Epithelial cell of proximal tubule (primary cell): ENCODE measurements at regions not wholly inside any gene's neighbourhood (a gene's known extent, or its start where the extent isn't known, plus 50 kb on each side); places are given as distances from the start of the nearest gene placed in this dataset.
"Not testable (repeated sequence)": the region's sequence is repeated elsewhere in the genome, so short reads cannot be mapped to it uniquely, and the experiment has no call there.

Experiments
- DNase-seq: peaks from one replicate; pipeline ENCODE4 v3.0.0-alpha.2; 2011; ENCODE audit warnings: low read depth
- H3K4me3 ChIP-seq: 2 replicates; pipeline ENCODE4 v1.5.1; 2011; ENCODE audit warnings: low read depth, mild to moderate bottlenecking, low read length
- TF ChIP-seq, protein P1 (sequence below): conservative IDR thresholded peaks from 2 replicates; pipeline ENCODE4 v1.5.1; 2012; ENCODE audit warnings: low read depth, mild to moderate bottlenecking, low read length

DNA sequence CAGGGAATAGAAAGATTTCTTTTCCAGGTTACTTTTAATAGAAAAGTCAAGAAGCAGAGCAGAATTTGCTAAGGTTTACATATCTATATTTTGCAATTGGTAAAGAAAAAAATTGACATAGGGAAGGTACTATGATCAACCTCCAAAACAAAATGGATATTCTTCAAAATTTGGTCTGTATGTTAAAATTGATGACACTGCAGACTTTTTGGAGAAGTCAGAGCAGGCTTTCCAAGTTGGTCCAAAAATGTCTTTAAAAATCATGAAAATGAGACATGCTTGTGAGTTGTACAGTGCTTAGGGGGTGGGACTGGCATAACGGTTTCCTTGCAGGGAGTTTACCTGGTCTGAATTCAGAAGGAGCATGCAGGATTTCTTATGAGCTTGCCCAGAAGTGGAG, 77.0 kb downstream of the TFPI2 start:
- H3K4me3 ChIP-seq, result no peak overlapping the region
- TF ChIP-seq, protein P1, sequence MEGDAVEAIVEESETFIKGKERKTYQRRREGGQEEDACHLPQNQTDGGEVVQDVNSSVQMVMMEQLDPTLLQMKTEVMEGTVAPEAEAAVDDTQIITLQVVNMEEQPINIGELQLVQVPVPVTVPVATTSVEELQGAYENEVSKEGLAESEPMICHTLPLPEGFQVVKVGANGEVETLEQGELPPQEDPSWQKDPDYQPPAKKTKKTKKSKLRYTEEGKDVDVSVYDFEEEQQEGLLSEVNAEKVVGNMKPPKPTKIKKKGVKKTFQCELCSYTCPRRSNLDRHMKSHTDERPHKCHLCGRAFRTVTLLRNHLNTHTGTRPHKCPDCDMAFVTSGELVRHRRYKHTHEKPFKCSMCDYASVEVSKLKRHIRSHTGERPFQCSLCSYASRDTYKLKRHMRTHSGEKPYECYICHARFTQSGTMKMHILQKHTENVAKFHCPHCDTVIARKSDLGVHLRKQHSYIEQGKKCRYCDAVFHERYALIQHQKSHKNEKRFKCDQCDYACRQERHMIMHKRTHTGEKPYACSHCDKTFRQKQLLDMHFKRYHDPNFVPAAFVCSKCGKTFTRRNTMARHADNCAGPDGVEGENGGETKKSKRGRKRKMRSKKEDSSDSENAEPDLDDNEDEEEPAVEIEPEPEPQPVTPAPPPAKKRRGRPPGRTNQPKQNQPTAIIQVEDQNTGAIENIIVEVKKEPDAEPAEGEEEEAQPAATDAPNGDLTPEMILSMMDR, result no peak
- no peak for DNase-seq

DNA sequence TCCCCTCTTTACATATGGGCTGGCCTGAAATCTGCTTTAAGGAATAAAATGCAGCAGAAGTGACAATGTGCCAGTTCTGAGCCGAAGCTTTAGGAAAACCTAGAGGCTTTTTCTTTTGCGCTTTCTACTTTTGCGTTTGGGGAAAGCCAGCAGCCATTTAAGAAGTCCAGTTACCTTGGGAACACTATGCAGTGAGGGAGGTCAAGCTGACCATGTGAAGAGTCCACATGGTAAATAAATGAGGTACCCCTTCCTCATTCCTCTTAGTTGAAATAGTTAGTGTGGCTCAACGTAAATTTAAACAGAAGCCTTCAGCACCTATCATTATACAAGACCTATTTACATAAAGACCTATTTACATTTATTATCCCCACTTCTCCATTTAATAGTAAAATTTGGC, 78.5 kb downstream of the TFPI2 start:
- TF ChIP-seq, protein P1, result no peak
- H3K4me3 ChIP-seq, result no peak overlapping the region
- no peak for DNase-seq

DNA sequence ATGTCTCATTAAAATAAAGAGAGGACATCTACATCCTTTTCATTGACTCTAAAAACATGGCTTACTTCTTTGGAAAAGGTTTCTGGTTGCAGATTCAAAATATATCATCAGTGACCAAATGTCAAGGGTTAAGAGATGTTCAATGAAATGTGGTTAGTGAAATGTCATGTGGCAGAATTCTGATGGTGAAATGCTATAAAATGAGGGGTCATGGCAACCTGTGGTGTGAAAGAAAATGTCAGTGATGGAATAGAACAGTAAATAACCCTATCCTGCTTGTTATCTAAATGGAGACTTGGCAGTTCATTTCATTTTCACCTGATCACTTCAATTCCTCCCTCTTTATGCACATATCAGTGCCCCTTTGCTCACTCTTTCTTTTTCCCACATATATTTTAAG, 79.4 kb downstream of the TFPI2 start:
- TF ChIP-seq, protein P1, result no peak
- H3K4me3 ChIP-seq, result no peak overlapping the region
- no peak for DNase-seq

GRCh38 chr7:93810561-93810960, 80.0 kb downstream of the TFPI2 start:
- no peak overlapping the region for H3K4me3 ChIP-seq

GRCh38 chr7:93804726-93805125, 85.8 kb downstream of the TFPI2 start:
- no peak overlapping the region for H3K4me3 ChIP-seq
- no peak for DNase-seq
- TF ChIP-seq, protein P1, result no peak

More at GRCh38 chr7:93810561-93810960, 80.0 kb downstream of the TFPI2 start:
- no peak for DNase-seq
- TF ChIP-seq, protein P1, result no peak

DNA sequence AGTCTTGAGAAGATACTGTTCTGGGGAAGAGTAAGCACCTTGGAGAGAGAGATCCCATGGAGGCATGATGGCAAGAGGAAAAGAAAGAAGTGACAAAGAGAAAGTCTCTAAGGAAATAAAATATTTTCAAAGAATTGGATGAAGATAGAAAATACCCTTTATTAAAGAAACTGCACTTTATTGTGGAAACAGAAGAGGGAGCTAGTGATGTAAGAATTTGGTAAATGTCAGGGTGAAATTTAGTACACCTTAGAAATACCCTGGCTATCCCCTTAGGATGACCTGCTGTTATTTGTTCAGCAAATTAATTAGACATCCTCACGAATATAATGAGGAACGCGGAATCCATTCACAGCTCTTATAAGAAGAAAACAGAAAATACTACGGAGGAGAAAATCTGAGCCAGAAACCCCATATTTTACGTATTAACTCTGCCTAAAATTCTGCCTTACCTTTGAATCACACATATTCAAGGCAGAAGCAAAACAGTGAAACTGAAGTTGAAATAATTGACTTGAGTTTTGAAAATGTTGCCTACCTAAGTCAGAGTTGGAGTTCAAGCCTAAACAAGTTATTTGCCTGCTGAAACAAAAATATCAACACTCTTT, 90.7 kb downstream of the TFPI2 start:
- H3K4me3 ChIP-seq, result no peak overlapping the region
- TF ChIP-seq, protein P1, result peak; percentile 66
- DNase-seq, result no peak

GRCh38 chr7:93793084-93793697, 97.4 kb downstream of the TFPI2 start:
- not testable (repeated sequence) for DNase-seq, H3K4me3 ChIP-seq
